Neuron (in vitro differentiated cells): ENCODE measurements at regions not wholly inside any gene's neighbourhood (a gene's known extent, or its start where the extent isn't known, plus 50 kb on each side); places are given as distances from the start of the nearest gene placed in this dataset.

ENCODE experiments used
- H2AFZ ChIP-seq: one replicate; pipeline ENCODE4 v1.6.1; 2013; ENCODE audit warnings: low read depth, mild to moderate bottlenecking, inconsistent platforms, low read length, moderate library complexity
- H3K27me3 ChIP-seq: one replicate; pipeline ENCODE4 v1.6.1; 2013; ENCODE audit warnings: low read length; ENCODE audit not compliant: insufficient read depth
- H3K36me3 ChIP-seq: one replicate; pipeline ENCODE4 v1.6.1; 2013; ENCODE audit warnings: low read length; ENCODE audit not compliant: insufficient read depth
- H3K4me1 ChIP-seq: one replicate; pipeline ENCODE4 v1.6.1; 2013; ENCODE audit warnings: low read length; ENCODE audit not compliant: insufficient read depth
- H3K4me3 ChIP-seq: 2 replicates; pipeline ENCODE4 v1.5.1; 2013; ENCODE audit warnings: mild to moderate bottlenecking, low read length, moderate library complexity
- H3K9me3 ChIP-seq: one replicate; pipeline ENCODE4 v1.6.1; 2013; ENCODE audit warnings: low read length

DNA sequence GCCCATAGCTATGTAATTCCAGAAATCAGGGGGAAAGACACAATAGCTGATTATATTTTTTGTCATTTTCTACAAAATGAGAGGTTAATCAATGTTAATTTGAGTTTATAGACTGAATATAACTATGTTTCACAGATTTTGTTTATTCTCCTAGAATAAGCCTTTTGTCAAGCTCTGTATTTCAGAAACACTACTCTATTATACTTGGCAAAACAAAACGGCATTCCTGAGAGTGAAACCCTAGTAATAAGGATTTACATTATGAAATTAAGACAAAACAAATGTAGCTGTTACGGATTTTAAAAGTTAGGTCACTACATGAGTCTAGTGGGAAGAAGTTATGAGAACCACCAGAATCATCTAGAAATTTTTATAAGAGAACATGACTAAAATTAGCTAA, 334.2 kb downstream of the KLF12 start:
- H3K4me1 ChIP-seq, result no peaks in the 10 kb centered on the region
- no peaks in the 10 kb centered on the region for H3K27me3 ChIP-seq
- no peak overlapping the region for H3K4me3 ChIP-seq
- no peak overlapping the region for H2AFZ ChIP-seq
- H3K9me3 ChIP-seq, result no peaks in the 10 kb centered on the region
- H3K36me3 ChIP-seq, result no peaks in the 10 kb centered on the region

DNA sequence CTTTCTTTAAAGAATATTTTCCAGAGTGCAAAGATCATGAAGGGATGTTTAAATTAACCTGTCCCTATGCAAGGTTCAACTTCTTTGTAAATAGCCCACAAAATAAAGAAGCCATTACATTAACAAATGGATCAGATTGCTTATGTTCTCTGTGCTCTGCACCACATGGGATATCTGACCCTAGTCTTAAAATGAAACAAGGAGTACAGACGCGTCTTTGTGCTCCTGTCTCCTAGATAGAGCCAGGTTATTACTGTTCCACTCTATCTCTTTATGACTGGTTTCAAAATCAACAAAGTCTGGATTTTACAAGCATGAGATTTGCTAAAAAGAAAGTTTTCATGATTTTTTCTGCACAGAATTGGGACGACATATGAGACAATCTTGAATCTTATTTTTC, 339.4 kb downstream of the KLF12 start:
- H3K4me3 ChIP-seq, result no peak overlapping the region
- no peaks in the 10 kb centered on the region for H3K27me3 ChIP-seq
- H2AFZ ChIP-seq, result no peak overlapping the region
- H3K36me3 ChIP-seq, result no peaks in the 10 kb centered on the region
- H3K4me1 ChIP-seq, result no peaks in the 10 kb centered on the region
- H3K9me3 ChIP-seq, result no peaks in the 10 kb centered on the region

DNA sequence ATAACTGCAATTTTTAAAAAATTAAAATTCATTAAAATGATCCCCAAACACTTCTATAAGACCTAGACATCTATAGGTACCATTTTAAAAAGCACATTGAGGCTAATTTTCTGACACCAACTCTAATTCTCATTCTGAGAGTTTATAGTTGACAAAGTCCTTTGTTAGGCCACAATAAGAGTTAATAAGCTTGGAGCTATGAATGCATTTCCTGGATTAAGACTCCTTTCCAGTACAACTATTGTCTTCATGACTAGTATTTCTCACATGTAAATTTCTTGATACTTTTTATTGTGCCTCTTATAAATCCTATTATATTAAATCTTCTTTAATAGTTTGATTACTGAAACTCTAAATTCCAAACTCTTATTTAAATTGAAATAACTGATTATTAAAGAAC, 340.8 kb downstream of the KLF12 start:
- no peaks in the 10 kb centered on the region for H3K9me3 ChIP-seq
- H2AFZ ChIP-seq, result no peak overlapping the region
- no peaks in the 10 kb centered on the region for H3K27me3 ChIP-seq
- no peak overlapping the region for H3K4me3 ChIP-seq
- no peaks in the 10 kb centered on the region for H3K4me1 ChIP-seq
- H3K36me3 ChIP-seq, result no peaks in the 10 kb centered on the region

DNA sequence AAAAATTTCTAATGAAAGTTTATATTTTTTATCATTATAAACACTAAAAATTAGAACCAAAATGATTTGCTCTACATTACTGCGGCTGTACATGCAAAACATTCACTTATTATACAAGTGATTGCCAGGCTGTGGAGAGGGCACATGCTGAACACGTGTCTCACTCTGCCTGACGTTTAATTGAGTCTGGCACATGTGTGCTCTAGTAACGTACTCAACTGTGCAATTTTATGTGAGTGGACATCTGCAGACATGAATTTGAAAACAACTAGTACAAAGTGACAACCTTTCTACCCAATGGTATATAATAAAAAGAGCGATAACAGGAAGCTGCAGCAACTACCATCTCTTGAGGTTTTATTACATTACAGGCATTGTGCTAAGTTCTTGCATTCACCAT, 341.4 kb downstream of the KLF12 start:
- no peaks in the 10 kb centered on the region for H3K4me1 ChIP-seq
- H3K4me3 ChIP-seq, result no peak overlapping the region
- no peak overlapping the region for H2AFZ ChIP-seq
- no peaks in the 10 kb centered on the region for H3K36me3 ChIP-seq
- H3K27me3 ChIP-seq, result no peaks in the 10 kb centered on the region
- no peaks in the 10 kb centered on the region for H3K9me3 ChIP-seq

DNA sequence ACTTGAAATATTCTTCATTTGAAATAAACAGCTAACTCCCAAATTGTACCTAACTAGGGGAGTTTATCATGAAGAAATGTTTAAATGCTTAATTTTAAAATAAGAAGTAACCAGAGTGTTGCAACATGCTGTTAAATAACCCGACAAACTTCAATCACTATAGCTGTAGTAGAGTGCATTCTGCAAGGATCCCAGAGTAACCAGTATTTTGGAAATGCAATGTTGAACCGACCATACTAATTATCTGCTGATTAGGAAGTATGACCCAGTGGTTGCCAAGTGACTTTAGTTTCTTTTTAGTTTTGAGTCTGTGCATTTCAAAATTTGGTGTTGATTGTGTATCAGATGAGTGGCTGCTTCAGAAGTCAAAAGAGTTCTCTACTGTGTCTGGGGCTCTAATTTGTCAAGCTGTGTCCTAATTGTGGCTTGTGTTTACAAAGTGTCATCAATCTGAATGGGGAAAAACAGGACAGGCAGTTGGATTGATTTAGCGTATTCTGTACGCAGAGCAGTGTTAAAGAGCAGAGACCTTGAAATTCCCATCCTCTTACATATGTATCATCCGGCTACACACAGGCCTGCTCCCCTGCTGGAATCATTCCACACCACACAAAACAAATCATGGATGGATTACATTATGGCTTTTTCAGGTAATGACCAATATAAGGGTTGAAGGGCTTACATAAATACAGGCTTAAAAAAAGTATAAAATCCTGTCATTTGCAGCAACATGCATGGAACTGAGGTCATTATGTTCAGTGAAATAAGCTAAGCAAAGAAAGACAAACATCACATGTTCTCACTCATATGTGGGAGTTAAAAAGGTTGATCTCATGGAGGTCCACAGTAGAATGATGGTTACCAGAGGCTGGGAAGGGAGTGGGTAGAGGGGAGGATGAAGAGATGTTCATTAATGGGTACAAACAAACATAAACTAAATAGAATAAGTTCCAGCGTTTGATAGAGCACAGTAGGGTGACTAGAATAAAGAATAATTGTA, 351.5 kb downstream of the KLF12 start:
- Histone ChIP-seq H3K27me3 (no peaks in the 10 kb centered on the region), H2AFZ (no peak overlapping the region), H3K4me1 (peaks cover 7% of the 10 kb centered on the region), H3K36me3 (no peaks in the 10 kb centered on the region), H3K9me3 (no peaks in the 10 kb centered on the region), H3K4me3 (no peak overlapping the region)

DNA sequence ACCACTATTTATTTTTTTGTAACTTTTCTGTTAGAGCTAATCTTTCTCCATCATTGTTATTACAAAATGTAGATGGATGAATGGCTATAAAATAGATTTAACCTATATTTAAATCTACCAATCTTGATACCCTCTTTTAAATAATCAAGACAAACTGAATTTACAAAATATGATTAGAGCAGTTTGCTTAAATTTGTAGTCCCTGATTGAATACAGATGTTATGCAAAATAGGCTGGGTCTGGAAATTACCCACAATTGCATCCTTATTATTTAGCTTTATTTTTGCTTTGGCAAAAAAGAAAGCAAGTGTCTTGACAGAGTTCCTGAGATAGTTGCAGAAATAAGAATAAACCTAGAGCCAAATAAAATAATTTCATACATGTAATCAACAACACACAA, 352.8 kb downstream of the KLF12 start:
- Histone ChIP-seq H3K4me1 (peaks cover 7% of the 10 kb centered on the region), H2AFZ (no peak overlapping the region), H3K9me3 (no peaks in the 10 kb centered on the region), H3K36me3 (no peaks in the 10 kb centered on the region), H3K27me3 (no peaks in the 10 kb centered on the region), H3K4me3 (no peak overlapping the region)

DNA sequence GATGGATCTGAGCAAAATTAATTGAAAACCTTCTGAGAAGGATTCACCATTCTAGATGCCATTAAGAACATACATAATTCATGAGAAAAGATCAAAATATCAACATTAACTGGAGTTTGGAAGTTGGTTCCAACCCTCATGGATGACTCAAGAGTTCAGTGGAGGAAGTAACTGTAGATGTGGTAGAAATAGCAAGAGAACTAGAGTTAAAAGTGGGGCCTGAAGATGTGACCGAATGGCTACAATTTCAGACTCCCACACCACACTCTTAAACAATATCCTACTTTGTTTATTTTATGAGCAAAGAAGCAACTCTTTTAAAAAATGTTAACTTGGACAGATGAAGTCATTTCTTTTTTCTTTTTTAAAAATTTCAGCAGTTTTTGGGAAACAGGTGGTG, 354.3 kb downstream of the KLF12 start:
- H2AFZ ChIP-seq, result no peak overlapping the region

DNA sequence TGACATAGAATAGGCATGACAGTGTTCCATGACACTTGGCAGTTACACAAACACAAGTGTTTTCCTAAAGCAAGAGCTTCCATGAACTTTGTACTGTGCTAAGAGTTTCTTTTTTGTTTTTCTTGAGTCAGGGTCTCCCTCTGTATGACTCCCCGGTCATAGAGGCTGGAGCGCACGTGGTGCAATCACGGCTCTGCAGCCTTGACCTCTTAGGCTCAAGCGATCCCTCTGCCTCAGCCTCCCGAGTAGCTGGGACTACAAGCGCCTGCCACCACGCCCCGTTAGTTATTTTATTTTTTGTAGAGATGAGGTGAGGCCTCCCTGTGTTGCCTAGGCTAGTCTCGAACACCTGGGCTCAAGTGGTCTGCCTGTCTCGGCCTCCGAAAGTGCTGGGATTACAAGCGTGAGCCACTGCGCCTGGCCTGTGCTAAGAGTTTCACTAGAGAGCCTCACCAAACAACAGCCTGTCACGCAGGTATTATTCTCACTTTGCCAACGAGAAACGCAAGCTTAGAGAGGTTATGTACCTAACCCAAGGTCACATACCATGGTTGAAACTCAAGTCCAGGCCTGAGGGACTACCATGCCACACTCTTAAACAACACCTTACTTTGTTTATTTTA, 355.9 kb downstream of the KLF12 start:
- H3K27me3 ChIP-seq, result no peaks in the 10 kb centered on the region
- peaks cover 2% of the 10 kb centered on the region for H3K36me3 ChIP-seq
- H3K4me3 ChIP-seq, result no peak overlapping the region
- H3K9me3 ChIP-seq, result no peaks in the 10 kb centered on the region
- H2AFZ ChIP-seq, result no peak overlapping the region
- H3K4me1 ChIP-seq, result peaks cover 7% of the 10 kb centered on the region

More for the DNA sequence above, 354.3 kb downstream of the KLF12 start:
- H3K9me3 ChIP-seq, result no peaks in the 10 kb centered on the region
- no peak overlapping the region for H3K4me3 ChIP-seq
- no peaks in the 10 kb centered on the region for H3K27me3 ChIP-seq
- peaks cover 7% of the 10 kb centered on the region for H3K4me1 ChIP-seq
- H3K36me3 ChIP-seq, result no peaks in the 10 kb centered on the region

DNA sequence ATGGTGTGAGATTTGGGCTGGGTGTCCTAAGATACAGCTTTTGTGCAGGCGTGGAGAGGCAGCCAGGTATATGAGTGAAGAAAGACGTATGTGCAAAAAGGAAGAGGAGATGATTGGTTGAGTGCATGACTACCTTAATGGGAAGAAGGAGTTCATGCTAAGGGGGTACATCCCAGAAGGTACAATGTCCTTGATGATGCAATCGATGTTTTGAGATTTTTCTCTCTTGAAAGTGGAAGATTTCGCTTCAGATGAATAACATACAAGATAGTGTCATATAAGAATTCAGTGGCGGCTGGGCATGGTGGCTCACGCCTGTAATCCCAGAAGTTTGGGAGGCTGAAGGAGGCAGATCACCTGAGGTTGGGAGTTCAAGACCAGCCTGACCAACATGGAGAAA, 357.1 kb downstream of the KLF12 start:
- Histone ChIP-seq H3K36me3 (peaks cover 2% of the 10 kb centered on the region), H3K4me3 (no peak overlapping the region), H2AFZ (no peak overlapping the region), H3K4me1 (no peaks in the 10 kb centered on the region), H3K9me3 (no peaks in the 10 kb centered on the region), H3K27me3 (no peaks in the 10 kb centered on the region)

DNA sequence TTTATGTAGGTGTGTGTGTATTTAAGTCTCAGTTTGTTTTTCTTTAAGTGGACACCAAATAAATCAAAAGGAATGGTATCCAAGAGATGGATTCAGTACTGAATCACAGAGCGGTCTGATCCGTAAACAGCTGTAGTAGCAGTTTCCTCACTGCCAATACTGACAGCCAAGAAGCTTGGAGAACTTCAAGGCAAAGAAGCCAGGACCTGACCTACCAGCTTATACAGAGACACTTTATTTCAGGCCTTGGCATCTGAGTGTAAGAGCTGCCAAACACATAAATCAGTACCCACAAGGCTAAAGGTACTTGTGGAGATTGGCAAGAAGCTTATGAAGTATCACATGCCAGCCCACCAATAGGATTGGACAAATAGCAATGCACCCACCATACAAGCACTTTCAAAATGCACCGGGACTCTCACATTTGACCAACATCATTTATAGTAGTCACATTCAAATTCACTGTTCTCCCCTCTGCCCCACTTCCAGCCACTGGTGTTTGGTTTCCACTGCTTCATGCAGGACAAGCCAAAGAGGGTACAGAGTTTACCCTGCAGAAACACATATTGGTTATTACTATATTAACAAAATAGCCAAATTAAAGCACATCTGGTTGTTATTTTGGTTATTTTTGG, 357.9 kb downstream of the KLF12 start:
- H3K27me3 ChIP-seq, result no peaks in the 10 kb centered on the region
- H3K36me3 ChIP-seq, result peaks cover 2% of the 10 kb centered on the region
- H2AFZ ChIP-seq, result no peak overlapping the region
- H3K4me3 ChIP-seq, result no peak overlapping the region
- H3K4me1 ChIP-seq, result no peaks in the 10 kb centered on the region
- no peaks in the 10 kb centered on the region for H3K9me3 ChIP-seq

DNA sequence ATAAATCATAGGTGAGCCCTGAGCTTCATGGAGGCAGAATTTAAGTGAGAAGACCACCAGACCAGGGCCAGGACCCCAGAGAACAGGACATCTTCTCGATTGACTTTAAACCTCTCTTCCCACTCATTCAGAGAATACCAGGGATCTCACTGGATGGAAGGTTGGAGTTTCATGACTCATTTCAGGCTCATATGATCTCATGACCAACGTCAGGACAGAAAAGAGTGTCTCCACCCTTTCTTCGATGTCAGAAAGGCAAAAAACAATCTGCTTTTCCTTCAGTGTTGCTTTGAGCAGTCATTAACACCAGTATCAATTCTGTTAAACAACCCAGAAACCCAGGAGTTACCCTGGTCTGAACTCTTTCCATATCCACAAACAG, 361.0 kb downstream of the KLF12 start:
- no peak overlapping the region for H3K4me3 ChIP-seq
- H3K4me1 ChIP-seq, result peaks cover 4% of the 10 kb centered on the region
- no peak overlapping the region for H2AFZ ChIP-seq
- H3K27me3 ChIP-seq, result no peaks in the 10 kb centered on the region
- peaks cover 2% of the 10 kb centered on the region for H3K36me3 ChIP-seq
- H3K9me3 ChIP-seq, result no peaks in the 10 kb centered on the region

DNA sequence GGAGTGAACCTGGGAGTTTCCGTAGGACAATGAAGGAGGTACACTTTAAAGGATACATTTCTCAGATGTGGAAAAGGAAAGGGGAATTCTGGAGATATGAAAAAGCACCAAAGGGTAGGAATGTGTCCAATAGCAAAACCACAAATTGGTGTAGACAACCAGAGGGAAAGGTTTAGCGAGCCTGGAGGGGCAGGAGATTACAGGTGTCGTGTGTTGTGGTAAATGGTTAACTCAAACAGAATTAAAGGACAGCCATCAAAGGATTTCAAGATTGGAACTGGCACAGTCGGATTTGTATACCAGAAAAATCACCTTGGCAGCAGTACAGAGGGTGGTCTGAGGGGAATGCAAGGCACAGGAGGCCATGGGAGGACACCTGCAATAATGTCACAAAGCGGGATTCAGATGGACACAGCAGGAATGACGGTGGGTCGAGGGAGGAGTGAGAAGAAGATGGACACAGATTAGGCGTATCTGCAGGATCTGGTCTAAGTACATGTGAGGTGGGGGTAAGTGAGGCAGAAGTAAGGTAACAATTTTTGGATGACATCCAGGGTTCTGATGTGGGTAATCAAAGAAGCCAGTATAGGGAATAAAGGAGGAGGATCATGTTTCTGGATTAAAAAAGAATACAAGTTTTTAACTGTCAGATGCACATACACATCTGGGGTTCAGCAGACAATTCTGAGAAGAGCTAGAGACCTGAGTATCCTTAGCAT, 361.6 kb downstream of the KLF12 start:
- Histone ChIP-seq H3K27me3 (no peaks in the 10 kb centered on the region), H3K4me1 (peaks cover 9% of the 10 kb centered on the region), H3K9me3 (no peaks in the 10 kb centered on the region), H3K4me3 (no peak overlapping the region), H3K36me3 (peaks cover 2% of the 10 kb centered on the region), H2AFZ (no peak overlapping the region)
